Effector CD4-positive, alpha-beta T cell (primary cell): ENCODE measurements at regions not wholly inside any gene's neighbourhood (a gene's known extent, or its start where the extent isn't known, plus 50 kb on each side); places are given as distances from the start of the nearest gene placed in this dataset.

Experiments
- DNase-seq: peaks from one replicate; pipeline ENCODE4 v3.0.0-alpha.2; 2020

- DNase-seq, result no peak
These were observed 53.7 kb downstream of the RPS12 start for GRCh38 chr6:132868057-132868456.

- DNase-seq, result no peak
These were observed 58.6 kb downstream of the RPS12 start for GRCh38 chr6:132872923-132873322.

DNA sequence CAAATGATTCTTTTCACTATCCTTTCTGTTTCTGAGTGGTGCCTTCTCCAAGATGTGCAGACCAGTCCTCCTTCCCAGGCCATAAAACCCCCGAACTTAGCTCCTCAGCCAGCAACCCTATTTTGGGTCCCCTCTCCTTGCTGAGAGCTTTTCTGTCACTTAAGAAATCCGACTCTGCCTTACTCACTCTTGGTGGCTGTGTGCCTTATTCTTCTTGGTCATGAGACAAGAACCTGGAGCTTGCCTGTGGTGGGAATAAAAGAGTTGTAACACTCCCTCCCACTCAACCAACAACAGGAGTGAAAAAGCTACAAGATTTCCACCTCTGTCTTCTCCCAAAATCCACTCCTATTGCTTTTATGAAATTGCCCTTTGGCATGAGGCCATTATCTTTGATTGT lies 62.6 kb downstream of the RPS12 start:
- DNase-seq, result no peak

DNA sequence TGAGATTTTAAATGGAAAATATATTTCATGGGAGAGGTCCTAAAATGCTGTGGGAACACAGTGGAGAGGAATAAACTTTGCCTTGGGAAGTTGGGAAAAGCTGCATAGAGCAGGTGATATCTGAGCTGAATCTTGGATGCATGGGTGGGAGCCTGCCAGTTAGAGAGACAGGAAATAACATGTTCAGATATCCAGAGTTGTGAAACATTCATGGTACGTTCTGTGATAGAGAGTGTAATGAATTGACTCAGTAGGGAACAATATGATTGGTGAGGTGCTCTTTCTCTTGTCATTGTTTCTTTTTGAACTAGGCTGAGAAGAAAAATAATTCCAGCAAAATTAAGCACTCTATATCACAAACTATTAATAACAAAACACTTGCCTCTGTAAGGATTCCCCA lies 72.8 kb downstream of the RPS12 start:
- DNase-seq, result no peak

- no peak for DNase-seq
These were observed 74.3 kb downstream of the RPS12 start for GRCh38 chr6:132888701-132889100.

DNA sequence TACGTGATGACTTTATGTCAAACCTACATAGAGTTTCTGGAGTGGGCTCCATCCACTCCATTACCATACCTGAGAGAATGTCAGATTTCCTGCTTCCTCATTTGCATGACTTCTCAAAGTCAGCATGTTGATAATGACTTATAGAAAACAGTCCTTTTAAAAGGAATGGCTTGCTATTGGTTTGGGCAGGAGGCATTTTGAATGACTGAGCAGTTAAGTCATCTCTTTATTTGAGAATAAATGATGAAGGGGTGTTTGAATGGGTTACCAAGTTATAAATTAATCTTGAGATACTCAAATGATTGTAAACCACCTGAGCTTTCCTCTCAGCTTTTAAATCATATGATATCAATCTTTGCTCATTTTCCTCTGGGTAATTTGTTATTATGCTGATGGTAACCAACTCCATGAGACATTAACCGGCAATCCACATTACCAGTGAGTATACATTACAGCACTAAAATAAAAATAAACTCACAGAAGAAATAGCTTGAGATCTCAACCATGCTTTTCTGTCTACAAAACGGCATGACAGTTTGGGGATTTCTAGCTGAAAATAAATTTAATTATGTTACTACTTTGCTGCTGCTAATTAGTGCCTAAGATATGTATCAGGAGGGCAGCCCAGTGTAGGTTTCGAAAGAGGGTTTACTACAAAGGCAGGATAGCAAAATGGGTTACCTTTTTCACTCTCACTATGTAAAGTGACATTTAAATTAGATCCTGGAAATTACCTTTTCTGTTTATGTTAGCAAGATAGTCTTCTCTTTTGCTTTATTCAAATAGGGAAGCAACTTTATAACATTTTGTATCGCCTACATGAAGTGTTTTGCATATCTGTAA lies 78.8 kb downstream of the RPS12 start:
- no peak for DNase-seq

DNA sequence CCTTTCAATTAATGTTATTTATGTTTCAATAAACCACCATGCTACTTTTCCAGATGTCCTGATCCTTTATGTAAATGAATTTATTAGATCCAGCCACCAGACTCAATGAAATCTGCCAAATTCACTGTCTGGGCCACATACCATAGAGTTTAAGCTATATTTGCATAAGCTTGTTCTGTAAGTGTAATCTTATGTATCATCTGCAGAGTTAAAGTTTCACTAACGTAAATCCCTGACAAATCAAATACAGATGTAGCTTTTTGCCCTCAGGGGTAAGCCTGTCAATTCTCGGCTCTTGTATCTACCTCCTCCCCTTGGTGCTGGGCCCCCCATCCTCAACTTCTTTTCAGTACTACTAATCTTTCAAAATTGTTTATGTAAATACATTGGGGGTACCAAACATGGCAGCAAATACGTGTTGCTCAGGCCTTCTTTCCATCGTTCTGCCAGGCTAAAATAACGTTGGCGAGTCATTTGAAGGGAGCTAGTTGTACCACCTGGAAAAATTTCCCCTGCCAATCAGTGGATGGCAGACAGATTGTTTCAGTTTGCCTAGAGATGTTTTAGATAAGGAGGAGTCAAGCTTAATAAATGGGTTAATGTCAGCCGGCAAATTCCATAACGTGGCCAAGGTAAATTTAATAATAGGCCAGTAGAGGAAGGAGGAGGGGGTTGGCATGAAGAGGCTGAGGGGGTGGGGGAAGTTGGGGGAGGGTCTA lies 79.6 kb downstream of the RPS12 start:
- DNase-seq, result no peak

DNA sequence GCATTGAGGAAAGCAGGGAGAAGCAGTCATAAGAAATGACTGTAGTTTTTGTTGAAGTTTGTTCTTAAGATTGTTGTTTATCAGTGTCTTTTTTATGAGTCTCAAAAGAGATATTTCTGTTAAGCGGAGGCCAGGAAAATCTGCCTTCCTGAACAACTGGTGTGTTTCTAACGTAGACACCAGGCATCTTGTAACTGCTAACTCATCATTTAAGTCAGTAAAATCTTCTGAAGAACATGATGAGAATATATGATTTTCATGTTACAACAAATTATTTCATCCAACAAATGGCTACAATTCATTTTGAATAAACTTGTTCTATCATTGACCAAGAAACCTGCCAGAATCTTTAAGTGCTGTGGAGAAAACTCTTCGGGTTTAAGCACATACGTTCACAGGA lies 84.0 kb downstream of the RPS12 start:
- no peak for DNase-seq

DNA sequence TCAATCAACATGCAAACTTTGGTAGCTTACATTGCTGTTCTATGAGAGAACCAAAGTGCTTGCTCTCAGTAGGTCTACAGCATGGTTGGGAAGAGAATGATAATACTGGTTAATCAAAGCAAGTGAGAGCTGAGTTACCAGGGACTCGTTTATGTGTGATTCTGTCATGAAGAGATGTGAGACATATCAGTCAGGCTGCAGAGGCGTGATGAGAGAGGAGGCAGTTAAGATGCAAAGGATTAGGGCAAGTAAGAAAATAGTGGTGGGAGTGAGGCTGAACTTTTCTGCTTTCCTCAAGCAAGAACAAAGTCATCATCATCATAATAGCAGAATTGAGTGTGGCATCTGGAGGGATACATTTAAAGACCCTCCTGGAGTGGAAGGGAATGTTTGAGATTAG lies 86.5 kb downstream of the RPS12 start:
- no peak for DNase-seq

DNA sequence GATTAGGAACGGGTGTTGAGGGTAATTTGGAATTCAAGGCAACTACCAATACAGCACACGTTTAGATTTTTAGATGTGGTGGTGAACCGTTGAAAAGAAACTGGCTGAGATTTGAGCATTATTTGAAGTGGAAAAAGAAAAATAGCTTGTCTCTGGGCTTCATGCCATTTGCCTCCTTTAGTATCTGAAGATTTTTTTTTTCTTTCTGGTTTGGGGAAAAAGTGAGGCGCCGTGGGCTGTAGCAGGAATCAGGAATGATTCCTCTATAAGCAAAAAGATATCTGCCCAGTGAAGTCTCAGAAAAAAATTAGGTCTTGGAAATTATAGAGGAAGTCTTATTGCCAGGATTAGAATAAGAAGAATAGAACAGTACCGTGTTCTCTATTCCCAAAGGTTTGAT lies 88.5 kb downstream of the RPS12 start:
- DNase-seq, result no peak

- no peak for DNase-seq
These were observed 92.9 kb downstream of the RPS12 start for GRCh38 chr6:132907231-132907630.

DNA sequence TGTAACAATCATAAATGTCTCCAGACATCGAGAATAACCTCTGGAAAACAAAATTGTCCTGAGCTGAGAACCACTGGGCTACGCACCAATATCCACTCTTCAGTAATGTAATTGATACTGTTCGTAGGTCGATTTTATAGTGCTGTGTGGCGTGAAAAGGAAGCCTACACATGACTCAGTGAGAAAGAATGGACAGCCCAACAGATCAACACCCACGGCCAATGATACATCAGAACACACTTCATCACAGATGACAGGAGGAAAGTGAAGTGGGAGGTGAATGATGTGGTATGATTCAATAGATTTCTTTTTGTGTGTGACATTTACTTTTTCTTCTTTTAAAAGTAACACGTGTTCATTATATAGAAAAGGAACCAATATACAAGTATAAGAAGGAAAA lies 93.5 kb downstream of the RPS12 start:
- no peak for DNase-seq

GRCh38 chr6:132909742-132910141 lies 95.4 kb downstream of the RPS12 start:
- no peak for DNase-seq

- no peak for DNase-seq
These were observed 96.4 kb downstream of the RPS12 start for GRCh38 chr6:132910759-132911158.

GRCh38 chr6:132919045-132919860 lies 104.9 kb downstream of the RPS12 start:
- DNase-seq, result no peak

DNA sequence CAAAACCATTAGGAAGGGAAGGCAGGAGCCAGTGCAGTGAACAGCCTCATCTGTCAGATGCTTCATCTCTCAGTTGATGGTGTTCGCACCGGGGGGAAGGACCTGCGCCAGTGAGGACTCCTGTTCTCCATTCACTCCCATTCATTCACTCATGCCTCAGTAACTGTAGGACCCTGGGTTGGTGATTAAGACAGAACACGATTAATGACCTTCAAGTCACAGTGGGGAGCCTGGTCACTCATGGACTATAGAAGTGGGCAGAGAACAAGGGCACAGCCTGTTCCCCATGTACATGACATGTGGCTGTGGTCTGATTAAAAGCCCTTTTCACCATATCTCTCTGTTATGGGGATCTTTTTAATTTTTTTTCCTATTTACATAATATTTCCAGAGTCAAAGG lies 113.3 kb downstream of the RPS12 start:
- DNase-seq, result no peak

DNA sequence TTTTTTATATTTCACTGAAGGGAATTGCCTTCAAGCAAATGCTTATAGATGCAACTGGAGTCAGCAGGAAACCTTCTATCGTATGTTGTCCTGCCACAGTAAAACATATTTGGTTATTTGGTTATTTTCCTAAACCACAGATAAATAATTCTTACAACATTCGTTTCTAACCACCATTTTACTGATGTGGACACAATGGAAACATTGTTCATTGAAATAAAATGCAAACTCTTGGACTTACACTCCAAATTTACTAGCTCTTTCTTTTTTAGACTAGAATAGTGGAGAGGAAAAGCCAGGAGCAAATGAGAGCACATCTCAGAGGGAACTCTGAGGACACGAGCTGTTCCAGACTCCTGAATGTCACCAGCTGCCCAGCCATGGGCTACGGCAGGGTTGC lies 114.8 kb downstream of the RPS12 start:
- DNase-seq, result no peak

GRCh38 chr6:132931313-132931712 lies 116.9 kb downstream of the RPS12 start:
- no peak for DNase-seq

GRCh38 chr6:132931936-132932514 lies 117.7 kb downstream of the RPS12 start:
- no peak for DNase-seq

DNA sequence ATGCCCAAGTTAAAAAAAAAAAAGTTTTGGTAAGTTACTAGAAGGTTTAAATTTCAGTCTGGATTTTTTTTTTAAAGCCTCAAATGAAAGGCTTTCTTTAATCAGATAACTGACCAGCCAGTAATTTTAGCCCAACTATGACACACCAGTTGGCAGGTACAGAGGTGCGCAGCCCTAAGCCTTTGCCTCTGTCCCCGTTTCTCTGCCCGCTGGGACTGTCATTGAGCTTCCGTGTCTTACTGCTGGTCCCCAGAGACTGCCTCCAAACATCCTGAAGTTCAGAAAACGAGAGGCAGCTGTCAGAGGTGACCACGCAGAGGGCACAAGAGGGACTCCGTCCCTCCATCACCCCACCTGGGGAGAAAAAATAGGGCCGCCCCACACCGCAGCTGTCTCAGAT lies 118.2 kb downstream of the RPS12 start:
- no peak for DNase-seq

DNA sequence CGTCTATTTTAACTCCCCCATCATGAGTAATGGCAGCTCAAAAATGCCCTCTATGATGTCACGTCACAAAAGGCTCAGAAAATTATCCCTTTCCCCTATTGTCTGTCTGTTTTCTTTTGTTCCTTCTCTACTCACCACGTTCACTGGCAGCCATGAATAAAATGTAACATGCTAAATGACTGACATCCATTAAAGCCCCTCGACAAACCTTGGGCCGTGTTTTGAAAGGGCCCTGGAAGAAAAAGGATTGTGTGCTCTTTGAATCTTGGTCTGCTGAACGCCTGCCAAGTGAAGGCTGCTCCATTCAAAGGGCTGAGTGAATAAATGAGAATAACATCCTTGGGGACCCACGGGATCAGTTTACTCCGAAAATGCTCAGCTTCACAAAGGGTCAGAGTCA lies 118.7 kb downstream of the RPS12 start:
- DNase-seq, result no peak

DNA sequence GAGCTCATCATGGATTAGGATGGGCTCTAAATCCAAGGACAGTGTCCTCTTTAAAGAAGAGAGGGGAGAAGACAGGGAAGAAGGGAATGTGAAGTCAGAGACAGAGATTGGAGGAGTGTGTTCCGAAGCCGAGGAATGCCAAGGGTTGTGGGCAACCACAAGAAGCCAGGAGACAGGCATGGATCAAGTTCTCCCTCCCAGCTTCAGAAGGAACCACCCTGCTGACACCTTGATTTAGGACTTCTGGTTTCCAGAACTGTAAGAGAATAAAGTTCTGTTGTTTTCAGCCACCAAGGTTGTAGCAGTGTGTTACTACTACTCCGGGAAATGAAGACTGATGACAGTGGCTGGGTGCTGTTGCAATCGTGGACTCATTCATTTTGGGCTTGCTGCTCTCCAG lies 120.1 kb downstream of the RPS12 start:
- DNase-seq, result no peak

- no peak for DNase-seq
These were observed 122.3 kb downstream of the RPS12 start for GRCh38 chr6:132936646-132937045.
